GM12864 (cell line): ENCODE measurements at regions not wholly inside any gene's neighbourhood (a gene's known extent, or its start where the extent isn't known, plus 50 kb on each side); places are given as distances from the start of the nearest gene placed in this dataset.

Experiments
- DNase-seq: peaks from one replicate; pipeline ENCODE4 v3.0.0-alpha.2; 2011; ENCODE audit warnings: low read depth
- H3K4me3 ChIP-seq: 2 replicates; pipeline ENCODE4 v1.5.1; 2011; ENCODE audit warnings: mild to moderate bottlenecking, low read depth, low read length, control low read depth
- TF ChIP-seq, protein P1 (sequence below): IDR thresholded peaks from 2 replicates; pipeline ENCODE4 v1.5.1; 2011; ENCODE audit warnings: low read depth, mild to moderate bottlenecking, moderate library complexity, low read length, control low read depth, inconsistent platforms; ENCODE audit errors: missing control alignments

DNA sequence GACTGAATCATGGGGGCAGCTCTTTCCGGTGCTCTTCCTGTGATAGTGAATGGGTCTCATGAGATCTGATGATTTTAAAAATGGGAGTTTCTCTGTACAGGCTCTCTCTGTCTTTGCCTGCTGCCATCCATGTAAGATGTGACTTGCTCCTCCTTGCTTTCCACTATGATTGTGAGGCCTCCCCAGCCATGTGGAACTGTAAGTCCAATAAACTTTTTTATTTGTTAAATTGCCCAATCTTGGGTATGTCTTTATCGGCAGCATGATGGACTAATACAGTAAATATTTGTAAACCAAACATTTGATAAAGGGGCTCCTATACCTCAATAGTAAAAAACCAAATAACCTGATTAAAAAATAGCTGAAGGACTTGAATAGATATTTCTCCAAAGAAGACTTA, 77.3 kb downstream of the INSIG2 start:
- TF ChIP-seq, protein P1, sequence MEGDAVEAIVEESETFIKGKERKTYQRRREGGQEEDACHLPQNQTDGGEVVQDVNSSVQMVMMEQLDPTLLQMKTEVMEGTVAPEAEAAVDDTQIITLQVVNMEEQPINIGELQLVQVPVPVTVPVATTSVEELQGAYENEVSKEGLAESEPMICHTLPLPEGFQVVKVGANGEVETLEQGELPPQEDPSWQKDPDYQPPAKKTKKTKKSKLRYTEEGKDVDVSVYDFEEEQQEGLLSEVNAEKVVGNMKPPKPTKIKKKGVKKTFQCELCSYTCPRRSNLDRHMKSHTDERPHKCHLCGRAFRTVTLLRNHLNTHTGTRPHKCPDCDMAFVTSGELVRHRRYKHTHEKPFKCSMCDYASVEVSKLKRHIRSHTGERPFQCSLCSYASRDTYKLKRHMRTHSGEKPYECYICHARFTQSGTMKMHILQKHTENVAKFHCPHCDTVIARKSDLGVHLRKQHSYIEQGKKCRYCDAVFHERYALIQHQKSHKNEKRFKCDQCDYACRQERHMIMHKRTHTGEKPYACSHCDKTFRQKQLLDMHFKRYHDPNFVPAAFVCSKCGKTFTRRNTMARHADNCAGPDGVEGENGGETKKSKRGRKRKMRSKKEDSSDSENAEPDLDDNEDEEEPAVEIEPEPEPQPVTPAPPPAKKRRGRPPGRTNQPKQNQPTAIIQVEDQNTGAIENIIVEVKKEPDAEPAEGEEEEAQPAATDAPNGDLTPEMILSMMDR: no peak
- H3K4me3 ChIP-seq: no peak overlapping the region
- no peak for DNase-seq
